ENCODE measurements at regions not wholly inside any gene's neighbourhood (a gene's known extent, or its start where the extent isn't known, plus 50 kb on each side); places are given as distances from the start of the nearest gene placed in this dataset.

- FAIRE-seq, result no peak
These were observed 400.5 kb upstream of the TUSC1 start for GRCh38 chr9:26078706-26079105.

DNA sequence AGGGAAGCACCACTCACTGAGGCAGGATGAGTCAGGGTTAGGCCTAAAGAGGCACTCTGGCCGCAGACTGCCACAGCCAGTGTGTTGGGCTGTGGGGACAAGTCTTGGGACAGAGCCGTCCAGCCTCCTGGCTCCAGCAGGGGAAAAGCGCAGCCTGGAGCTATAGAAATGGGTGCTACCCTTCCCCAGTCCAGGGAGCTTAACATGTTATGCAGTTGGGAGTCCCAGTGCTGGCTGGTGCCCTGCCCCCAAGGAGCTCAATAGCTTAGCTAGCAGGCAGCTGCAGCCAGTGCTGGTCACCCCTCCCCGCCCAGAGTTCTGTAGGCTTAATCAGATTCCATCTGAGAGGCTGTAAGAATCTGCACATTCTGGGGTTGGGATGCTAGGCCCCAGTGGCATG lies 399.6 kb upstream of the TUSC1 start:
- H3K4me3 ChIP-seq (ENCODE audit: insufficient read depth, low read depth, low read length), result no peak overlapping the region
- H3K9me3 ChIP-seq (ENCODE audit: insufficient read depth, low read depth, low read length), result no peaks in the 10 kb centered on the region
- H3K9ac ChIP-seq (ENCODE audit: low read length), result no peak overlapping the region
- no peaks in the 10 kb centered on the region for H3K36me3 Mint-ChIP-seq (ENCODE audit: low read depth, unreplicated experiment)
- H3K9me3 Mint-ChIP-seq (ENCODE audit: unreplicated experiment), result peaks cover 12% of the 10 kb centered on the region
- no peak overlapping the region for H2AFZ ChIP-seq (ENCODE audit: low read depth, low read length)
- H3K4me1 Mint-ChIP-seq (ENCODE audit: low read depth, unreplicated experiment), result no peaks in the 10 kb centered on the region
- no peak for DNase-seq (ENCODE audit: low read depth)
- H3K4me2 ChIP-seq (ENCODE audit: low read length), result no peak overlapping the region
- H3K27ac Mint-ChIP-seq (ENCODE audit: unreplicated experiment), result no peak overlapping the region
- H3K36me3 ChIP-seq (ENCODE audit: insufficient read depth, low read length), result no peaks in the 10 kb centered on the region
- no peak overlapping the region for H3K27ac ChIP-seq (ENCODE audit: low read depth, low read length)
- no peaks in the 10 kb centered on the region for H3K4me1 ChIP-seq (ENCODE audit: insufficient read depth, low read length)
- TF ChIP-seq CTCF (IDR thresholded peaks at IDR 0.05; ENCODE audit: insufficient read depth, low read depth, low read length), result no peak
- no peak for TF ChIP-seq EZH2 (IDR thresholded peaks at IDR 0.05; ENCODE audit: insufficient read depth, low read length)
- FAIRE-seq, result no peak
- no peaks in the 10 kb centered on the region for H4K20me1 ChIP-seq (ENCODE audit: insufficient read depth, low read length)
- H3K4me3 Mint-ChIP-seq (ENCODE audit: unreplicated experiment), result no peak overlapping the region
- no peaks in the 10 kb centered on the region for H3K79me2 ChIP-seq (ENCODE audit: insufficient read depth, low read length)
- H3K27me3 ChIP-seq (ENCODE audit: insufficient read depth, low read length), result no peaks in the 10 kb centered on the region
- H3K27me3 Mint-ChIP-seq (ENCODE audit: low read depth, unreplicated experiment), result no peaks in the 10 kb centered on the region

More at GRCh38 chr9:26078706-26079105, 400.5 kb upstream of the TUSC1 start:
- Mint-ChIP-seq H3K36me3 (ENCODE audit: low read depth, unreplicated experiment) (no peaks in the 10 kb centered on the region), H3K4me3 (ENCODE audit: unreplicated experiment) (no peak overlapping the region), H3K27me3 (ENCODE audit: low read depth, unreplicated experiment) (no peaks in the 10 kb centered on the region), H3K27ac (ENCODE audit: unreplicated experiment) (no peak overlapping the region), H3K9me3 (ENCODE audit: unreplicated experiment) (peaks cover 9% of the 10 kb centered on the region), H3K4me1 (ENCODE audit: low read depth, unreplicated experiment) (no peaks in the 10 kb centered on the region)
- H3K9me3 ChIP-seq (ENCODE audit: insufficient read depth, low read depth, low read length), result no peaks in the 10 kb centered on the region
- H3K27me3 ChIP-seq (ENCODE audit: insufficient read depth, low read length), result no peaks in the 10 kb centered on the region
- H3K9ac ChIP-seq (ENCODE audit: low read length), result no peak overlapping the region
- no peak overlapping the region for H2AFZ ChIP-seq (ENCODE audit: low read depth, low read length)
- no peak for TF ChIP-seq CTCF (IDR thresholded peaks at IDR 0.05; ENCODE audit: insufficient read depth, low read depth, low read length)
- no peak for TF ChIP-seq EZH2 (IDR thresholded peaks at IDR 0.05; ENCODE audit: insufficient read depth, low read length)
- H4K20me1 ChIP-seq (ENCODE audit: insufficient read depth, low read length), result no peaks in the 10 kb centered on the region
- H3K27ac ChIP-seq (ENCODE audit: low read depth, low read length), result no peak overlapping the region
- DNase-seq (ENCODE audit: low read depth), result no peak
- H3K36me3 ChIP-seq (ENCODE audit: insufficient read depth, low read length), result no peaks in the 10 kb centered on the region
- H3K4me1 ChIP-seq (ENCODE audit: insufficient read depth, low read length), result no peaks in the 10 kb centered on the region
- no peak overlapping the region for H3K4me2 ChIP-seq (ENCODE audit: low read length)
- H3K79me2 ChIP-seq (ENCODE audit: insufficient read depth, low read length), result no peaks in the 10 kb centered on the region
- no peak overlapping the region for H3K4me3 ChIP-seq (ENCODE audit: insufficient read depth, low read depth, low read length)

DNA sequence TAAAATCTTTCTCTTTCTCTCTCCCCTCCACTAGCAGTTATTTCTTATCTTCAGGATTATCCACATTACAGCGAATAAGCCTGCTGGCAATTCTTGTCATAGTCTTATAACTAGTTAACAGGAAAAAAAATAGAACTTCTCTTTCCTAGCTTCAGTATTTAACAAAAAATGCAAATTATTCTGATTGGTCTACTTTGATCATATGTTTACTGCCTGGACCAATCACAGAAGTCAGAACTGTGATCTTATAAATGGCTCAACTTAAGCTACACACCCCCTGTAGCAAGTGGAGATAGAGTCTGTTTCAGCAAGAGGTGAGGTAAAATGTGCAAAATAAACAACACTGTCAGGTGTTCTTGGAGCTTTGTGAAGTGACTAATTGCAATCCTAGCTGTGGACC lies 389.4 kb upstream of the TUSC1 start:
- Histone ChIP-seq H3K79me2 (ENCODE audit: insufficient read depth, low read length) (no peaks in the 10 kb centered on the region), H3K9me3 (ENCODE audit: insufficient read depth, low read depth, low read length) (no peaks in the 10 kb centered on the region), H2AFZ (ENCODE audit: low read depth, low read length) (no peak overlapping the region), H3K4me2 (ENCODE audit: low read length) (no peak overlapping the region), H3K4me1 (ENCODE audit: insufficient read depth, low read length) (no peaks in the 10 kb centered on the region), H3K27ac (ENCODE audit: low read depth, low read length) (no peak overlapping the region), H3K27me3 (ENCODE audit: insufficient read depth, low read length) (no peaks in the 10 kb centered on the region), H4K20me1 (ENCODE audit: insufficient read depth, low read length) (no peaks in the 10 kb centered on the region), H3K36me3 (ENCODE audit: insufficient read depth, low read length) (no peaks in the 10 kb centered on the region), H3K4me3 (ENCODE audit: insufficient read depth, low read depth, low read length) (no peak overlapping the region), H3K9ac (ENCODE audit: low read length) (no peak overlapping the region)
- no peaks in the 10 kb centered on the region for H3K36me3 Mint-ChIP-seq (ENCODE audit: low read depth, unreplicated experiment)
- no peak overlapping the region for H3K27ac Mint-ChIP-seq (ENCODE audit: unreplicated experiment)
- no peak for FAIRE-seq
- TF ChIP-seq EZH2 (IDR thresholded peaks at IDR 0.05; ENCODE audit: insufficient read depth, low read length), result no peak
- TF ChIP-seq CTCF (IDR thresholded peaks at IDR 0.05; ENCODE audit: insufficient read depth, low read depth, low read length), result no peak
- peaks cover 5% of the 10 kb centered on the region for H3K4me1 Mint-ChIP-seq (ENCODE audit: low read depth, unreplicated experiment)
- no peaks in the 10 kb centered on the region for H3K9me3 Mint-ChIP-seq (ENCODE audit: unreplicated experiment)
- no peak overlapping the region for H3K4me3 Mint-ChIP-seq (ENCODE audit: unreplicated experiment)
- no peaks in the 10 kb centered on the region for H3K27me3 Mint-ChIP-seq (ENCODE audit: low read depth, unreplicated experiment)
- DNase-seq (ENCODE audit: low read depth), result no peak
